Pancreas (tissue), 10 donors: ENCODE measurements at regions not wholly inside any gene's neighbourhood (a gene's known extent, or its start where the extent isn't known, plus 50 kb on each side); places are given as distances from the start of the nearest gene placed in this dataset.

Experiments used
- ATAC-seq, 4 donors: fragments of 200-7000 bp; cut with Tn5 transposase; one replicate each; pipeline versions ENCODE4 v1.8.0 to v1.9.1; 2020; ENCODE audit warnings: mild to moderate bottlenecking in 4 of 4, moderate library complexity in 4 of 4
- DNase-seq, 6 donors: peaks; one replicate each; pipeline ENCODE4 v3.0.0-alpha.2; 2020
- FAIRE-seq: peaks from 2 replicates; lab custom pipeline; 2012; peaks lifted over from hg19 to GRCh38; lab: Jason Lieb, UNC
- H3K27ac ChIP-seq, 4 donors: fragments of 200-600 bp; sonication (generic); 1 replicate in 3 of 4; 2 replicates in 1 of 4; pipeline versions ENCODE4 v1.5.0 to v1.8.0; 2020
- H3K27me3 ChIP-seq, 4 donors: fragments of 200-600 bp; one replicate each; pipeline ENCODE4 v1.8.0; 2021
- H3K36me3 ChIP-seq, 3 donors: fragments of 200-600 bp; sonication (generic) in 1 of 3; one replicate each; pipeline versions ENCODE4 v1.5.0 to v1.8.0; 2020 to 2021
- H3K4me1 ChIP-seq, 3 donors: fragments of 200-600 bp; one replicate each; pipeline ENCODE4 v1.8.0; 2021
- H3K4me3 ChIP-seq, 4 donors: fragments of 200-600 bp; sonication (generic) in 2 of 4; one replicate each; pipeline versions ENCODE4 v1.5.0 to v1.8.0; 2020 to 2021
- H3K9me3 ChIP-seq, 4 donors: fragments of 200-600 bp; one replicate each; pipeline ENCODE4 v1.8.0; 2021
- WGBS, 2 donors: extraction: QIAGEN DNeasy Blood & Tissue Kit; methylation state at CpG; one replicate each; pipeline ENCODE4 v1.1.7; 2013; 5-methylcytosine and 5-hydroxymethylcytosine counted together
- intact Hi-C, 3 donors: fragments of 100-400 bp; cut with DNase I; formaldehyde crosslinking; loops; one replicate each; pipeline versions ENCODE4 v1.11.1 to v1.14.2; 2022
- TF ChIP-seq, protein P1 (sequence below), 4 donors: fragments of 200-600 bp; sonication (generic) in 3 of 4; IDR thresholded peaks; one replicate each; pipeline versions ENCODE4 v1.5.0 to v1.8.0; 2021; ENCODE audit warnings: antibody characterized with exemption in 4 of 4
- donor health status: healthy with polysubstance abuse.
- donor health status: DM: no; HTN: no; CAD: no; lungs with moderate emphysema.
- donor health status: DM: no; HTN: no; CAD: no.
- donor health status: control.
- donor health status: control.
- donor health status: Bipolar disorder and iron deficiency.
- donor health status: DM: yes; HTN: yes; CAD: no.
- donor health status: DM: no; HTN: no; CAD: no.
- donor health status: DM: no; HTN: no; CAD: no.
- donor health status: DM: yes; HTN: yes; CAD: no.

GRCh38 chr4:38576767-38577166 is 87.2 kb upstream of the KLF3 start:
- ATAC-seq, result no peak
- intact Hi-C loops, result no loop called here

GRCh38 chr4:38577462-38577861 is 86.5 kb upstream of the KLF3 start:
- Histone ChIP-seq H3K4me1 (no peaks in the 10 kb centered on the region), H3K36me3 (no peaks in the 10 kb centered on the region), H3K4me3 (no peak overlapping the region), H3K9me3 (no peaks in the 10 kb centered on the region), H3K27ac (no peak overlapping the region), H3K27me3 (no peaks in the 10 kb centered on the region)
- ATAC-seq (no peak), FAIRE-seq (no peak), DNase-seq (no peak)
- intact Hi-C loops, result no loop called here
- TF ChIP-seq, protein P1, sequence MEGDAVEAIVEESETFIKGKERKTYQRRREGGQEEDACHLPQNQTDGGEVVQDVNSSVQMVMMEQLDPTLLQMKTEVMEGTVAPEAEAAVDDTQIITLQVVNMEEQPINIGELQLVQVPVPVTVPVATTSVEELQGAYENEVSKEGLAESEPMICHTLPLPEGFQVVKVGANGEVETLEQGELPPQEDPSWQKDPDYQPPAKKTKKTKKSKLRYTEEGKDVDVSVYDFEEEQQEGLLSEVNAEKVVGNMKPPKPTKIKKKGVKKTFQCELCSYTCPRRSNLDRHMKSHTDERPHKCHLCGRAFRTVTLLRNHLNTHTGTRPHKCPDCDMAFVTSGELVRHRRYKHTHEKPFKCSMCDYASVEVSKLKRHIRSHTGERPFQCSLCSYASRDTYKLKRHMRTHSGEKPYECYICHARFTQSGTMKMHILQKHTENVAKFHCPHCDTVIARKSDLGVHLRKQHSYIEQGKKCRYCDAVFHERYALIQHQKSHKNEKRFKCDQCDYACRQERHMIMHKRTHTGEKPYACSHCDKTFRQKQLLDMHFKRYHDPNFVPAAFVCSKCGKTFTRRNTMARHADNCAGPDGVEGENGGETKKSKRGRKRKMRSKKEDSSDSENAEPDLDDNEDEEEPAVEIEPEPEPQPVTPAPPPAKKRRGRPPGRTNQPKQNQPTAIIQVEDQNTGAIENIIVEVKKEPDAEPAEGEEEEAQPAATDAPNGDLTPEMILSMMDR (IDR thresholded peaks at IDR 0.05), result no peak

More at GRCh38 chr4:38576767-38577166, 87.2 kb upstream of the KLF3 start:
- H3K9me3 ChIP-seq, result no peaks in the 10 kb centered on the region
- TF ChIP-seq, protein P1 (IDR thresholded peaks at IDR 0.05), result no peak
- no peaks in the 10 kb centered on the region for H3K27me3 ChIP-seq
- FAIRE-seq, result no peak
- no peak overlapping the region for H3K27ac ChIP-seq
- DNase-seq, result no peak
- WGBS, 2 donors, result 81 to 88% methylated on average over 3 of the region's 3 CpGs
- H3K4me3 ChIP-seq, result no peak overlapping the region
- no peaks in the 10 kb centered on the region for H3K4me1 ChIP-seq
- no peaks in the 10 kb centered on the region for H3K36me3 ChIP-seq

- no peak for DNase-seq
- no peaks in the 10 kb centered on the region for H3K9me3 ChIP-seq
- FAIRE-seq, result no peak
- peak in 1 of 4 donors; percentile 36 for ATAC-seq
- 48 to 54% methylated on average over 6 of the region's 6 CpGs for WGBS, 2 donors
- no peaks in the 10 kb centered on the region for H3K4me1 ChIP-seq
- no peaks in the 10 kb centered on the region for H3K36me3 ChIP-seq
- no peaks in the 10 kb centered on the region for H3K27me3 ChIP-seq
- TF ChIP-seq, protein P1 (IDR thresholded peaks at IDR 0.05), result no peak
- no peak overlapping the region for H3K27ac ChIP-seq
- intact Hi-C loops, result no loop called here
- H3K4me3 ChIP-seq, result no peak overlapping the region
Observed at GRCh38 chr4:38581426-38582106, 82.4 kb upstream of the KLF3 start.

GRCh38 chr4:38582445-38582844 is 81.6 kb upstream of the KLF3 start:
- H3K9me3 ChIP-seq, result no peaks in the 10 kb centered on the region
- ATAC-seq (peak in 2 of 4 donors; percentile 43 to 55), DNase-seq (no peak), FAIRE-seq (no peak)
- H3K36me3 ChIP-seq, result no peaks in the 10 kb centered on the region
- no peaks in the 10 kb centered on the region for H3K4me1 ChIP-seq
- intact Hi-C loops, result no loop called here
- no peaks in the 10 kb centered on the region for H3K27me3 ChIP-seq
- TF ChIP-seq, protein P1 (IDR thresholded peaks at IDR 0.05), result no peak
- 52 to 63% methylated on average over 1 of the region's 1 CpG for WGBS, 2 donors
- no peak overlapping the region for H3K27ac ChIP-seq
- H3K4me3 ChIP-seq, result no peak overlapping the region

DNA sequence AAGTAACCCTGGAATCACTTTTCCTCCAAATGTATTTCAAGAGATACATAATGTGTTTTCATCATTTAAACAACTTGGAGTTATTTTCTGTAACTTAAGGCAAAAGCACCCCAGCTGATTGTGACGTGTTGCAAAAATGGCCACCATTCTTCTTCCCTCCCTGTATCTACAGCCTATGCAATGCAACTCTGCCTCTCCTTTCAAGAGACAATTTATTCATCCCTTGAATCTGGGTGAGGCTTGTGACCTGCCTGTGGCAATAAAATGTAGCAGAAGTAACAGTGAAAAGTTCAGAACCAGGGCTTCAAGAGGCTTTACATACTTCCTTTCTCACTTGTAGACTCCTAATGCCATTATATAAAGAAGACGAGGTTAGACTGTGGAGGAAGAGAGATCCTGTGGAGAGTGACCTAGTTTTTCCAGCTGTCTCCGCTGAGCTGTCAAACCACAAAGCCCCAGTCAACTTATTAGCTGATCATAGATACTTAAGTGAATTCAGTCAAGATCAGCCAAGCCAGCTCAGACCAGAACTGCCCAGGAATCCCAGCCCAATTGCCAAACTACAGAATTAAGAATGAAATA is 81.0 kb upstream of the KLF3 start:
- H3K27ac ChIP-seq, result no peak overlapping the region
- 77 to 82% methylated on average over 3 of the region's 3 CpGs for WGBS, 2 donors
- H3K27me3 ChIP-seq, result no peaks in the 10 kb centered on the region
- no peaks in the 10 kb centered on the region for H3K4me1 ChIP-seq
- H3K9me3 ChIP-seq, result no peaks in the 10 kb centered on the region
- H3K4me3 ChIP-seq, result no peak overlapping the region
- ATAC-seq (peak in 2 of 4 donors; percentile 27 to 63), FAIRE-seq (no peak), DNase-seq (no peak)
- intact Hi-C loops, result no loop called here
- no peaks in the 10 kb centered on the region for H3K36me3 ChIP-seq
- TF ChIP-seq, protein P1 (IDR thresholded peaks at IDR 0.05), result no peak
